Fibroblast of lung (primary cell): ENCODE measurements at regions not wholly inside any gene's neighbourhood (a gene's known extent, or its start where the extent isn't known, plus 50 kb on each side); places are given as distances from the start of the nearest gene placed in this dataset.
"Not testable (repeated sequence)": the region's sequence is repeated elsewhere in the genome, so short reads cannot be mapped to it uniquely, and the experiment has no call there.

Experiments
- DNase-seq, 2 donors: peaks; one replicate each; pipeline versions ENCODE4 v3.0.0 to v3.0.0-alpha.2; 2010; ENCODE audit warnings: low read depth in 2 of 2
- H2AFZ ChIP-seq: 2 replicates; pipeline ENCODE4 v1.5.1; 2012; ENCODE audit warnings: low read length, control low read depth, inconsistent platforms
- H3K27ac ChIP-seq: 2 replicates; pipeline ENCODE4 v1.5.1; 2011; ENCODE audit warnings: low read length, control low read depth; ENCODE audit not compliant: insufficient read depth
- H3K27me3 ChIP-seq: 2 replicates; pipeline ENCODE4 v1.5.1; 2011; ENCODE audit warnings: mild to moderate bottlenecking, low read length; ENCODE audit not compliant: control insufficient read depth, insufficient read depth
- H3K36me3 ChIP-seq: 2 replicates; pipeline ENCODE4 v1.5.1; 2011; ENCODE audit warnings: low read length; ENCODE audit not compliant: control insufficient read depth, insufficient read depth
- H3K4me1 ChIP-seq: 2 replicates; pipeline ENCODE4 v1.5.1; 2011; ENCODE audit warnings: low read length; ENCODE audit not compliant: control insufficient read depth, insufficient read depth; ENCODE audit errors: extremely low read depth
- H3K4me2 ChIP-seq: 2 replicates; pipeline ENCODE4 v1.5.1; 2011; ENCODE audit warnings: low read length, control low read depth; ENCODE audit not compliant: insufficient read depth; ENCODE audit errors: extremely low read depth
- H3K4me3 ChIP-seq, 4 experiments: fragments of 200-600 bp in 1 of 4; sonication (generic) in 1 of 4; replicated peaks in 1 of 4; 2 replicates each; pipeline ENCODE4 v1.5.1; 2011 to 2016; ENCODE audit warnings: low read length in 4 of 4, low read depth in 3 of 4, mild to moderate bottlenecking in 3 of 4, control low read depth in 2 of 4, inconsistent platforms in 1 of 4, mixed read lengths in 1 of 4; ENCODE audit not compliant: insufficient read depth in 1 of 4; ENCODE audit errors: control extremely low read depth in 1 of 4
- H3K79me2 ChIP-seq: 2 replicates; pipeline ENCODE4 v1.5.1; 2012; ENCODE audit warnings: mild to moderate bottlenecking, low read length, inconsistent platforms; ENCODE audit not compliant: control insufficient read depth, insufficient read depth
- H3K9ac ChIP-seq: 2 replicates; pipeline ENCODE4 v1.5.1; 2011; ENCODE audit warnings: mild to moderate bottlenecking, low read length, control low read depth; ENCODE audit not compliant: insufficient read depth
- H3K9me3 ChIP-seq: 2 replicates; pipeline ENCODE4 v1.5.1; 2012; ENCODE audit warnings: low read depth, low read length; ENCODE audit not compliant: control insufficient read depth, insufficient read depth
- H4K20me1 ChIP-seq: 2 replicates; pipeline ENCODE4 v1.5.1; 2011; ENCODE audit warnings: low read length; ENCODE audit not compliant: control insufficient read depth, insufficient read depth; ENCODE audit errors: extremely low read depth

DNA sequence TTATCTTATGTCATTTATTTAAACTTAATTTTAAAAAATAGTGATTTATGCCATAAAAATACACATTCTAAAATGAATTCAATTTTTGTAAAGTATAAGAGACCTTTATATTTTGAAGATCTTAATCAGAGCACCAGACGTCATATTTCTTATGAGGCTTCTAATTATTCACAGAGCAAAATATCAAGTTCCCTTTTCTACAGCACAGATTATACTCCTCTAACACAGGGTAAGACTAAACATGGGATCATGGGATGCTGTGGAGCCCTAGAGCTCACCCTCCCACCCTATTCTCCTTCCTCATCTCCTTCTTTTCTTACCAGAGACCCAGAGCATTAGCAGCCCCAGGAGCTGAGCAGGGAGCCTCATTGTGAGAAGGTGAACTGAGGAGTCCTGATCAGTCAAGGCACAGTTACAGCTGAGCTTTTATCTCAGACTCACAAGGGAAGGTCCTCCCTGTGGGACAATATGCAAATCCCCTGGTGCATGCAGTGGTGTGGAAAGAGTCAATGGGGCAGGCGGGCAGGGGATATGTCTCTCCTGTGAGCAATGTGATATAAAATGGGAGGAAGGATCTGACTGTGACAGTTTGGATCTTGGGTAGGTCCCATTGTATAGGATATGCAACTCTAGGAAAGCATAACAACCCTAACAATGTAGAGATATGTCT is 530.7 kb downstream of the RPIA start:
- not testable (repeated sequence) for H3K4me2 ChIP-seq

DNA sequence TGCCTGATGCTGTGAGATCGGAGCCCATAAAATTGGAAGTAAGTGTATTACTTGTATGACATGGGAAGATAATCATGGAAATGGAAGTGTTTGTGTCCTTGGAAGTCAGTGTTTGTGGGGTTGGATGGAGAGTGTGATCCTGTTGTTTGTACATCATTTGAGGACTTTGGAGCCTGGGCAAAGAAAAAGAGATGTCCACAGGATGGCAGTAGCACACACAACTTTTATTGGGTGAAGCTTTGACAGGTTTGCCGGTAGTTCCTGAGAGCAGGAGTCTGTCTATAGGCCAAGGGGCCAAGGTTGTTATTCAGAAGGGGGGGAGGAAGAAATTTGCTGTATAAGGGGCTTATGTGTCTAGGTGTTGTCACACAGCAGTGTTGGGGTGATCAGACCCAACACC is 533.3 kb downstream of the RPIA start:
- H3K36me3 ChIP-seq, H3K4me3 ChIP-seq, H3K4me2 ChIP-seq, H3K27ac ChIP-seq, H3K27me3 ChIP-seq, H3K4me1 ChIP-seq, DNase-seq, H3K79me2 ChIP-seq, H3K9me3 ChIP-seq, H2AFZ ChIP-seq, H3K9ac ChIP-seq, H4K20me1 ChIP-seq: not testable (repeated sequence)

More for the DNA sequence above, 530.7 kb downstream of the RPIA start:
- not testable (repeated sequence) for H3K27me3 ChIP-seq, H3K79me2 ChIP-seq, H4K20me1 ChIP-seq, H3K4me1 ChIP-seq, H2AFZ ChIP-seq, H3K9ac ChIP-seq, H3K9me3 ChIP-seq, H3K27ac ChIP-seq, DNase-seq, H3K36me3 ChIP-seq, H3K4me3 ChIP-seq

DNA sequence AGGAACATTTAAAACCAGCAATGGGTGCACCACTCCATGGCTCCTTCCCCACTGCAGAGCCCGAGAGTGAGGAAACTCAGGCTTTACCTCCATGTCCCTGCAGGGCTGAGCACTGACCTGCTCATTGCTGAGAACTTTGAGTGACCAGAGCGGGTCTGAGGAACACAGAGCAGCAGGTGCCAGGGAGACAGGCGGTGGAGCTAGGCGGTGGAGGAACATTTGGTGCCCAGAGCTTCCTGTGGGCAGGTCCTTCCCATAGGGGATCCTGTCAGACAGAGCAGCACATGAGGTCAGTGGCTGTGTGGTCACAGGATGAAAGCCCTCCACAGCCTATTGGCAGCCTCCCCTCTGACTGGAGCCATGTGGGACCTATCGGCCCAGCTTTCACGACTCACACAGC is 538.5 kb downstream of the RPIA start:
- not testable (repeated sequence) for H3K9ac ChIP-seq, DNase-seq, H3K4me3 ChIP-seq, H3K79me2 ChIP-seq, H3K27ac ChIP-seq, H3K9me3 ChIP-seq, H3K36me3 ChIP-seq, H3K27me3 ChIP-seq, H3K4me1 ChIP-seq, H2AFZ ChIP-seq, H4K20me1 ChIP-seq, H3K4me2 ChIP-seq

DNA sequence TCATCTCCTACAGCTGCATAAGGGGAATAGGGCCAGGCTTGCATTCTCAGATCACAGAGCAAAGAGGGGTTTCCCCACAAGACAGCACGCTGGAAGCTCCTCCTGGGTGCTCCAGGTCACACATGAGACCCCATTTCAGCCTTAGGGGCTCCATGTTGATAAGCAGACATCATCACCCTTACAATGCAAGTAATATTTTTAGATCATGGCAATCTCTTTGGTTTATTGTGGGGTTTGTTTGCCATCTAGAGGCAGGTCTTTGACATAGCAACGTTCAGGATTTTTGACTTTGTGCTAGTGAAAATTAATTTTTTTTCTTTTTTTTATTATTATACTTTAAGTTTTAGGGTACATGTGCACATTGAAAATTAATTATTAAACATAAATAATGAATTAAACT is 539.8 kb downstream of the RPIA start:
- DNase-seq, result not testable (repeated sequence)

DNA sequence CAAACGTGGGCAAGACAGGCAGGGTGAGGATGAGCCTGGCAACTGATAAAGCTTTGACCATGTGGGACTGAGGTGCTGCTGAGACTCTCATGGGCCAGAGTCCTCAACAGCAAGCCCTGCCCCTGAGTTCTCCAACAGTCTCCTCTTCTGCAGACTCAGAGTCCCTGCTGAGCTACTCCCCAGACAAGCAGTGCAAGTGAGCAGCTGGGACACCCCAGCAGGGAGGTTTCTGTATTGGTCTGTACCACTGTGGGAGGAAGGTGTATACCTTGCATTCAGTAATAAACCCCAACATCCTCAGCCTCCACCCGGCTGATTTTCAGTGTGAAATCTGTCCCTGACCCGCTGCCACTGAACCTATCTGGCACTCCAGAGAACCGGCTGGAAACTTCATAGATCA is 542.5 kb downstream of the RPIA start:
- H3K9ac ChIP-seq, H4K20me1 ChIP-seq, H3K4me1 ChIP-seq, H3K4me2 ChIP-seq, H3K4me3 ChIP-seq, H3K79me2 ChIP-seq, H3K27me3 ChIP-seq, H3K36me3 ChIP-seq, H2AFZ ChIP-seq, DNase-seq, H3K9me3 ChIP-seq, H3K27ac ChIP-seq: not testable (repeated sequence)

More for the DNA sequence above, 539.8 kb downstream of the RPIA start:
- H3K79me2 ChIP-seq, H3K9ac ChIP-seq, H3K36me3 ChIP-seq, H3K27ac ChIP-seq, H3K4me3 ChIP-seq, H2AFZ ChIP-seq, H3K4me2 ChIP-seq, H4K20me1 ChIP-seq, H3K27me3 ChIP-seq, H3K9me3 ChIP-seq, H3K4me1 ChIP-seq: not testable (repeated sequence)

GRCh38 chr2:89234818-89235466 is 543.5 kb downstream of the RPIA start:
- not testable (repeated sequence) for H3K9ac ChIP-seq, H3K36me3 ChIP-seq, H4K20me1 ChIP-seq, H3K4me2 ChIP-seq, DNase-seq, H3K4me3 ChIP-seq, H3K4me1 ChIP-seq, H2AFZ ChIP-seq, H3K9me3 ChIP-seq, H3K27me3 ChIP-seq, H3K79me2 ChIP-seq, H3K27ac ChIP-seq
